ENCODE measurements at regions not wholly inside any gene's neighbourhood (a gene's known extent, or its start where the extent isn't known, plus 50 kb on each side); places are given as distances from the start of the nearest gene placed in this dataset.

DNA sequence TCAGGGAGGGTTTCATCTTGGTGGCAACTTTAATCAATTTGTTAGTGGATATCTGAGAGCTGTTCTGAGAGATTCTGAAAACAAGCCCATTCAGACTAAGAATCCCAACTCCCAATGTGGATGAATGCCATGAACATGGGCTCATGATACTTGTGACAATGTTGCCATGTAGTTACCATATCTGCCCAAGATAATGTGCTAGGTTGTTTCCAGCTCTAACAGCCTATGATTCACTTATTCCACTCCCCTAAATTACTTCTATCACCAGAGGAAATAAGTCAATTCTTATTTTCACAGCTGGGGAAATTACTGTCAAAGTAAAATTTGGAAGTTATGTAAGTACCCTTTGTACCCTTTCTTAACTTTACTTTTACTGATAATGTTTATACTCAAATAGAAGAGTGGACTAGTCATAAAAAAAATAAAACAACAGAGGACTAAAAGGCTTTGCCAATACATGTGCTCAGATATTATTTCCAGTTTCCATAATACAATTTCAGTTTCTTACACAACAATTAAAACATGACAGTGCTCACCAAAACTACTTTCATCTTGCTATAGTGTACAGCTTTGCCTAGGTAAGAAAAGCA is 1101.7 kb upstream of the INTU start:
- no peak overlapping the region for H3K4me2 ChIP-seq (replicated peaks; ENCODE audit: low read depth, low read length, poor library complexity, severe bottlenecking)
- H3K9me3 ChIP-seq (ENCODE audit: control extremely low read depth in 1 of 3, control insufficient read depth in 2 of 3, insufficient read depth in 1 of 3, low read length in 2 of 3), result peaks cover 1 to 4% (median 3%) of the 10 kb centered on the region in 3 donors
- H3K4me3 ChIP-seq (ENCODE audit: control extremely low read depth in 1 of 5, extremely low read depth in 1 of 5, insufficient read depth in 1 of 5, low read depth in 2 of 5, low read length in 4 of 5), result no peak overlapping the region
- TF ChIP-seq EZH2 (IDR thresholded peaks at IDR 0.05; ENCODE audit: borderline replicate concordance, insufficient read depth, low read depth, low read length, poor library complexity, severe bottlenecking) (no peak), CTCF (IDR thresholded peaks at IDR 0.05) (no peak)
- H3K4me1 ChIP-seq (ENCODE audit: control insufficient read depth in 2 of 2, insufficient read depth in 2 of 2, low read length in 2 of 2), result no peaks in the 10 kb centered on the region
- Mint-ChIP-seq H3K27me3 (no peaks in the 10 kb centered on the region), H3K4me1 (no peaks in the 10 kb centered on the region), H3K4me3 (no peak overlapping the region), H3K9me3 (ENCODE audit: insufficient read depth) (peaks cover 10% of the 10 kb centered on the region), H3K27ac (no peak overlapping the region)
- H3K27me3 ChIP-seq (replicated peaks in 1 of 4; ENCODE audit: control extremely low read depth in 1 of 4, control insufficient read depth in 3 of 4, insufficient read depth in 4 of 4, low read length in 3 of 4), result no peaks in the 10 kb centered on the region
- no peaks in the 10 kb centered on the region for H3K79me2 ChIP-seq (ENCODE audit: control insufficient read depth, insufficient read depth, low read length)
- H3K27ac ChIP-seq (ENCODE audit: low read length in 2 of 2), result no peak overlapping the region
- ChIA-PET POLR2A (no interaction called here), CTCF (no interaction called here)
- no peak for ATAC-seq (ENCODE audit: low read depth)
- no peak overlapping the region for H2AFZ ChIP-seq (ENCODE audit: insufficient read depth, low read depth, low read length, poor library complexity, severe bottlenecking)
- intact Hi-C loops (cut with micrococcal nuclease), result no loop called here
- H4K20me1 ChIP-seq (ENCODE audit: control insufficient read depth, insufficient read depth, low read length, poor library complexity, severe bottlenecking), result no peaks in the 10 kb centered on the region
- no peaks in the 10 kb centered on the region for H3K36me3 ChIP-seq (replicated peaks in 1 of 2; ENCODE audit: control extremely low read depth in 1 of 2, control insufficient read depth in 1 of 2, extremely low read depth in 1 of 2, insufficient read depth in 2 of 2, low read length in 1 of 2)
- no peak overlapping the region for H3K9ac ChIP-seq (ENCODE audit: low read length)
- no peak for DNase-seq

DNA sequence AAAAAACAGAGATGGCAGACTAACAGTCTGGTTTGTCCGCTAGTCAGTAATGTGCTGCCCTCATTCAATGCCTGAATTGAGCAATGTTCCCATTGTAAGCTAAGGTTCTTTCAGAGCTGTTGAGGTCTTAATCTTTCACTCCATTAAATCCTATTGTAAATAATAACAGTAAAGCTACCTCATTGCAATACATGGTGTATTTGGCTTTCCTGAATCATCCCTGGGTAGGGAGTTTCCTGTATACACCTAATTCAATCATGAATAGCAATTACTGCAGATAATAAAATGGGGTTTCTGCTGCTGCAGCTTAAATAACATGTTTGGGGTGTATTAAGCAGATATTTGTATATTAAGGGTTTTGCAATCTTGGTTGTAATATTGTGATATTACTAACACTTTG is 1100.2 kb upstream of the INTU start:
- H3K27ac ChIP-seq (ENCODE audit: low read length in 2 of 2), result no peak overlapping the region
- peaks cover 0 to 4% (median 1%) of the 10 kb centered on the region in 3 donors for H3K9me3 ChIP-seq (ENCODE audit: control extremely low read depth in 1 of 3, control insufficient read depth in 2 of 3, insufficient read depth in 1 of 3, low read length in 2 of 3)
- Mint-ChIP-seq H3K4me3 (no peak overlapping the region), H3K9me3 (ENCODE audit: insufficient read depth) (peaks cover 6% of the 10 kb centered on the region), H3K4me1 (no peaks in the 10 kb centered on the region), H3K27me3 (no peaks in the 10 kb centered on the region), H3K27ac (no peak overlapping the region)
- no peak overlapping the region for H3K4me3 ChIP-seq (ENCODE audit: control extremely low read depth in 1 of 5, extremely low read depth in 1 of 5, insufficient read depth in 1 of 5, low read depth in 2 of 5, low read length in 4 of 5)
- no peak for DNase-seq
- no peaks in the 10 kb centered on the region for H3K27me3 ChIP-seq (replicated peaks in 1 of 4; ENCODE audit: control extremely low read depth in 1 of 4, control insufficient read depth in 3 of 4, insufficient read depth in 4 of 4, low read length in 3 of 4)
- H3K4me2 ChIP-seq (replicated peaks; ENCODE audit: low read depth, low read length, poor library complexity, severe bottlenecking), result no peak overlapping the region
- ChIA-PET POLR2A (no interaction called here), CTCF (no interaction called here)
- no peak overlapping the region for H3K9ac ChIP-seq (ENCODE audit: low read length)
- H3K79me2 ChIP-seq (ENCODE audit: control insufficient read depth, insufficient read depth, low read length), result no peaks in the 10 kb centered on the region
- no CpG with 5 or more reads among the region's 1 CpG for WGBS (ENCODE audit: insufficient coverage)
- intact Hi-C loops (cut with micrococcal nuclease), result no loop called here
- H3K4me1 ChIP-seq (ENCODE audit: control insufficient read depth in 2 of 2, insufficient read depth in 2 of 2, low read length in 2 of 2), result no peaks in the 10 kb centered on the region
- H3K36me3 ChIP-seq (replicated peaks in 1 of 2; ENCODE audit: control extremely low read depth in 1 of 2, control insufficient read depth in 1 of 2, extremely low read depth in 1 of 2, insufficient read depth in 2 of 2, low read length in 1 of 2), result no peaks in the 10 kb centered on the region
- H4K20me1 ChIP-seq (ENCODE audit: control insufficient read depth, insufficient read depth, low read length, poor library complexity, severe bottlenecking), result no peaks in the 10 kb centered on the region
- no peak for ATAC-seq (ENCODE audit: low read depth)
- no peak for TF ChIP-seq CTCF (IDR thresholded peaks at IDR 0.05)
- no peak for TF ChIP-seq EZH2 (IDR thresholded peaks at IDR 0.05; ENCODE audit: borderline replicate concordance, insufficient read depth, low read depth, low read length, poor library complexity, severe bottlenecking)
- no peak overlapping the region for H2AFZ ChIP-seq (ENCODE audit: insufficient read depth, low read depth, low read length, poor library complexity, severe bottlenecking)

Measured in B cell (primary cell).